ENCODE measurements at regions not wholly inside any gene's neighbourhood (a gene's known extent, or its start where the extent isn't known, plus 50 kb on each side); places are given as distances from the start of the nearest gene placed in this dataset.

GRCh38 chrX:4841216-4841745 lies 1127.8 kb upstream of the PRKX start:
- H3K36me3 ChIP-seq (ENCODE audit: insufficient read depth, low read length), result no peaks in the 10 kb centered on the region
- no peaks in the 10 kb centered on the region for H3K9me2 ChIP-seq (ENCODE audit: low read depth, low read length)
- TF ChIP-seq EZH2 (IDR thresholded peaks at IDR 0.05; ENCODE audit: borderline replicate concordance, low read length) (no peak), CTCF (IDR thresholded peaks at IDR 0.05; ENCODE audit: low read length) (no peak)
- H3K4me3 ChIP-seq (ENCODE audit: low read depth, low read length, poor library complexity, severe bottlenecking), result no peak overlapping the region
- no peaks in the 10 kb centered on the region for H3K27me3 ChIP-seq (ENCODE audit: insufficient read depth, low read length)
- no peaks in the 10 kb centered on the region for H3F3A ChIP-seq (ENCODE audit: insufficient read depth, low read length)
- H3K79me2 ChIP-seq (ENCODE audit: insufficient read depth, low read length), result no peaks in the 10 kb centered on the region
- no peaks in the 10 kb centered on the region for H4K20me1 ChIP-seq (ENCODE audit: insufficient read depth, low read length)
- H3K27ac ChIP-seq (ENCODE audit: low read depth, low read length, poor library complexity, severe bottlenecking), result no peak overlapping the region
- H3K4me2 ChIP-seq (ENCODE audit: low read length), result no peak overlapping the region
- no peaks in the 10 kb centered on the region for H3K9me3 ChIP-seq (ENCODE audit: low read length)
- no peak overlapping the region for H2AFZ ChIP-seq (ENCODE audit: low read length)
- no peak overlapping the region for H3K9ac ChIP-seq (ENCODE audit: low read length)
- no peaks in the 10 kb centered on the region for H3K4me1 ChIP-seq (ENCODE audit: insufficient read depth, low read length, severe bottlenecking)

GRCh38 chrX:4831574-4831973 lies 1118.1 kb upstream of the PRKX start:
- H3F3A ChIP-seq (ENCODE audit: insufficient read depth, low read length), result no peaks in the 10 kb centered on the region
- H3K27me3 ChIP-seq (ENCODE audit: insufficient read depth, low read length), result no peaks in the 10 kb centered on the region
- no peaks in the 10 kb centered on the region for H3K79me2 ChIP-seq (ENCODE audit: insufficient read depth, low read length)
- H4K20me1 ChIP-seq (ENCODE audit: insufficient read depth, low read length), result no peaks in the 10 kb centered on the region
- TF ChIP-seq CTCF (IDR thresholded peaks at IDR 0.05; ENCODE audit: low read length) (no peak), EZH2 (IDR thresholded peaks at IDR 0.05; ENCODE audit: borderline replicate concordance, low read length) (no peak)
- no peaks in the 10 kb centered on the region for H3K9me3 ChIP-seq (ENCODE audit: low read length)
- no peak overlapping the region for H3K4me3 ChIP-seq (ENCODE audit: low read depth, low read length, poor library complexity, severe bottlenecking)
- H3K27ac ChIP-seq (ENCODE audit: low read depth, low read length, poor library complexity, severe bottlenecking), result no peak overlapping the region
- no peaks in the 10 kb centered on the region for H3K4me1 ChIP-seq (ENCODE audit: insufficient read depth, low read length, severe bottlenecking)
- H3K9ac ChIP-seq (ENCODE audit: low read length), result no peak overlapping the region
- H3K36me3 ChIP-seq (ENCODE audit: insufficient read depth, low read length), result no peaks in the 10 kb centered on the region
- H3K4me2 ChIP-seq (ENCODE audit: low read length), result no peak overlapping the region
- no peak overlapping the region for H2AFZ ChIP-seq (ENCODE audit: low read length)
- no peaks in the 10 kb centered on the region for H3K9me2 ChIP-seq (ENCODE audit: low read depth, low read length)

GRCh38 chrX:4830880-4831557 lies 1117.6 kb upstream of the PRKX start:
- H3K27me3 ChIP-seq (ENCODE audit: insufficient read depth, low read length), result no peaks in the 10 kb centered on the region
- H3K4me1 ChIP-seq (ENCODE audit: insufficient read depth, low read length, severe bottlenecking), result no peaks in the 10 kb centered on the region
- no peak overlapping the region for H3K4me3 ChIP-seq (ENCODE audit: low read depth, low read length, poor library complexity, severe bottlenecking)
- no peaks in the 10 kb centered on the region for H3K36me3 ChIP-seq (ENCODE audit: insufficient read depth, low read length)
- H3K9me2 ChIP-seq (ENCODE audit: low read depth, low read length), result no peaks in the 10 kb centered on the region
- H3K9ac ChIP-seq (ENCODE audit: low read length), result no peak overlapping the region
- TF ChIP-seq CTCF (IDR thresholded peaks at IDR 0.05; ENCODE audit: low read length) (no peak), EZH2 (IDR thresholded peaks at IDR 0.05; ENCODE audit: borderline replicate concordance, low read length) (no peak)
- no peaks in the 10 kb centered on the region for H4K20me1 ChIP-seq (ENCODE audit: insufficient read depth, low read length)
- no peak overlapping the region for H3K27ac ChIP-seq (ENCODE audit: low read depth, low read length, poor library complexity, severe bottlenecking)
- H3K9me3 ChIP-seq (ENCODE audit: low read length), result no peaks in the 10 kb centered on the region
- H3K4me2 ChIP-seq (ENCODE audit: low read length), result no peak overlapping the region
- H3K79me2 ChIP-seq (ENCODE audit: insufficient read depth, low read length), result no peaks in the 10 kb centered on the region
- H3F3A ChIP-seq (ENCODE audit: insufficient read depth, low read length), result no peaks in the 10 kb centered on the region
- no peak overlapping the region for H2AFZ ChIP-seq (ENCODE audit: low read length)

All from OCI-LY1 (cell line).